HG03060 (cell line): ENCODE measurements at regions not wholly inside any gene's neighbourhood (a gene's known extent, or its start where the extent isn't known, plus 50 kb on each side); places are given as distances from the start of the nearest gene placed in this dataset.

ENCODE experiments used
- ATAC-seq: cut with Tn5 transposase; IDR thresholded peaks from one replicate; pipeline ENCODE4 v1.9.1; 2021; ENCODE audit warnings: low read depth, moderate number of reproducible peaks; ENCODE audit not compliant: unreplicated experiment

DNA sequence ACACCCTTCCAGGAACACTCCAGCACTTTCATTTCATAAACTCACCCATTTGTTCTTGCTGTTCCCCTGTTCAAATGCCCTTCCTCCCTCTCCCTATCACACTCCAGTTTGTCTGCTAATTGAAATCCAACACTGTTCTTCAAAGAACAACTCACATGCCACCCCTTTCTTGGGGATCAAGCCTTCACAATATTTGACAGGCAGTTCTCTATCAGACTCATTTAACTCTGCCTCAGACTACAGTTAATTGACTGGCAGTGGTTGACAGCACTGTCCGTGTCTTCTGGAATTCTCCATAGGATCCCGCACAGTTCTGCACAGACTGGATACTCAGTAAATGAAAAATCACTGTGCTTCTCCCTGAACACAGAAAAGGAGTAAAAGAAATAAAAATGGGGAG is 87.8 kb downstream of the PMP22 start:
- ATAC-seq, result no peak

DNA sequence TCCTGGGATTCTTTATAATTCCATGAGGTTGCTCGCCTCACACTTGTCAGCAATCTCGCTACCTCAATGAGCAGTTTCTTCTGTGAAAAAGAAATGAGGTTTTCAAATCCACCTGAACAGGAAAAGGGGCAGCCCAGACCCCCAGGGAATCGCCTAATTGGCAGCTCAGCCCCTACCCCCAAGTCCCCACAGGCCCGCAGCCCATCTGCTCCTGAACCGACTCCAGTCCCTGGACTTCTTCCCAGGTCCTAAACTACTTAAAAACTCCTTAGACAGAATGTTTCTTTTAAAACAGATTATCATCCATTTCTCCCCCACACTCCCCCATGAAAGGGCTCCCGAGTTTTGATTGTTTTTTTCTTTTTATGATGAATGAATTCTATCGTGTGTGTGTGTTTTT is 89.8 kb downstream of the PMP22 start:
- ATAC-seq, result no peak

- peak; percentile 60 for ATAC-seq
Observed at GRCh38 chr17:15171167-15172047, 93.7 kb downstream of the PMP22 start.

- no peak for ATAC-seq
Observed at GRCh38 chr17:15169676-15170075, 95.5 kb downstream of the PMP22 start.

DNA sequence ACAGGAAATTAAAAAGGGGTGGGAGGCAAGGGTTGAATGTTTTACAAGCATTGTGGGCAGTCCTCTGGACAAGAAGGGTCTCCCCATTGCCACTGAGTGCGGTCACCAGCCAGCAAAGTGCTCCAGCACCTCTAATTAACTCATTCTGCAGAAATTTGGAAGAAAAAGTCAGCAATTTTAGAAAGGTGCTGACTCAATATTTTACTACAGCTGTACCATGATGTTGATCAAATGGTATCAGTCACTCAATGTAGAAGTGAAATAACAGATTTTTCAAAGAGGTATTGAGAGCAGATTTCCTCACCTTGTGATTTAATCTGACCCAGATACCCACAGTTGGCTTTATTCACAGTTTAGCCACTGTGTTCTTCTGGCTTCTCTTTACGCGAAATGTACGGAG is 96.7 kb downstream of the PMP22 start:
- ATAC-seq, result no peak

DNA sequence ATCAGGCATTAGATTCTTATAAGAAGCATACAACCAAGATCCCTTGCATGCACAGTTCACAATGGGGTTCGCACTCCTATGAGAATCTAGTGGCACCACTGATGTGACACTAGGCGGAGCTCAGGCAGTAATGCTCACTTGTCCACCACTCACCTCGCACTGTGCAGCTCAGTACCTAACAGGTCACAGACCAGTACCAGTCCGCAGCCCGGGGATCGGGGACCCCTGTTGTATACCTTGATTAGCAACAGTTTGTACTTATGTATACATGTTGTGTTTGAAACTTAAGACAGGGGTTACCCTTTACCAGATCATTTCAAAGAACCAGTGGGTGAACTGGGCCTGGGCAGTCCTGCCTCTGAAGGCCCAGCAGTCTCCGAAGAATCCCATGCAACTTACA is 103.7 kb downstream of the PMP22 start:
- no peak for ATAC-seq

DNA sequence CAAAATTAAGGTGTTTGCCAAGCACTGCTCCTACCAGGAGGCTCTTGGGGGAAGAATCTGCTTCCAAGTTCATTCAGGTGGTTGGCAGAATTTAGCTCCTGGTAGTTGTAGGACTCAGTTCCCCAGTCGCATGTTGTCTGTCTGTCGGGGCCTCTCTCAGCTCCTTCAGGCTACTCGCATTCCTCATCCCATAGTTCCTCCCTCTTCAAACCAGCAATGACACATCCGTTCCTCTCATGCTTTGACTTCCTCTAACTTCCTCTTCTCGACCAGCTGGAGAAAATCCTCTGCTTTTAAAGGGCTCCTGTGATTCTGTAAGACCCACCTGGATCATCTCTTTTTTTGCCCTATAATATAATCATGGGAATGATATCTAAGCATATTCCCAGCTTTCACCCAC is 108.1 kb downstream of the PMP22 start:
- ATAC-seq, result no peak

GRCh38 chr17:15154618-15155017 is 110.5 kb downstream of the PMP22 start:
- no peak for ATAC-seq

GRCh38 chr17:15145621-15146020 is 119.5 kb downstream of the PMP22 start:
- no peak for ATAC-seq

- ATAC-seq, result no peak
Observed at GRCh38 chr17:15143524-15143923, 121.6 kb downstream of the PMP22 start.

GRCh38 chr17:15134363-15134762 is 130.8 kb downstream of the PMP22 start:
- ATAC-seq, result no peak

DNA sequence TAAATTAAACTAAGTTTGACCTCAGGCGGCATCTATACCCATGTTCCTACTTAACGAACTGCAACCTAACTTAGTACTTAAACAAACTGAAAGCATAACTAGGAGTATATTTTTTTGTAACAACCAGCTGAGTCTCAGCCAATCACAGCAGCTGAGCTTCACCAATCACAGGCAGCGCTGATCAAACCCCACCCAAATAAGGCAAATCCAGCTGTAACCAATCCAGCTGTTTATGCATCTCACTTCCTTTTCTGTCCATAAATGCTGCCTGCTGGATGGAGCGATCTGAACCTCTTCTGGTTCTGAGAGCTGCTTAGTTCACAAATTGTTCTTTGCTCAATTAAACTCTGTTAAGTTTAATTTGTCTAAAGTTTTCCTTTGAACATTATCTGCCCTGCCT is 131.3 kb downstream of the PMP22 start:
- no peak for ATAC-seq

- ATAC-seq, result no peak
Observed at GRCh38 chr17:15133143-15133542, 132.0 kb downstream of the PMP22 start.

DNA sequence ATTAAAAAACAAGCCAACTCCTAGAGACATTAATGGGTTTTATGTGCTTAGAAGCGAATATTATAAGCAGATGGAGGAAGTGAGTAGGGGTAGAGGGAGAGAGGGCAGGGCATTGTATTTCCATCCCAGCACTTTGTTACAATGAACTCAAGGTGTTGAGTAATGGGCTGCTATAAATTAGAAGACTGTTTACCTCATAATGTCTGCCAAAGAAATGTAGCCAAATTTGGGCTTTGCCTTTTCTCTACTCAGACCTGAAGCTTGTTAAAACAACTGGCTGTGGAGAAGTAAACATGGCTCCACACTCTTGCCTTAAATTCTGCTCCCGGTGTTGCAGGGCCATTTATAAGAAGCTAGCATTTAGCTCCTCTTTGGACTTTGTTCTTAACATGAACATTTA is 134.7 kb downstream of the PMP22 start:
- ATAC-seq, result no peak

GRCh38 chr17:15129986-15130385 is 135.1 kb downstream of the PMP22 start:
- ATAC-seq, result no peak

- no peak for ATAC-seq
Observed at GRCh38 chr17:15124746-15125145, 140.4 kb downstream of the PMP22 start.

DNA sequence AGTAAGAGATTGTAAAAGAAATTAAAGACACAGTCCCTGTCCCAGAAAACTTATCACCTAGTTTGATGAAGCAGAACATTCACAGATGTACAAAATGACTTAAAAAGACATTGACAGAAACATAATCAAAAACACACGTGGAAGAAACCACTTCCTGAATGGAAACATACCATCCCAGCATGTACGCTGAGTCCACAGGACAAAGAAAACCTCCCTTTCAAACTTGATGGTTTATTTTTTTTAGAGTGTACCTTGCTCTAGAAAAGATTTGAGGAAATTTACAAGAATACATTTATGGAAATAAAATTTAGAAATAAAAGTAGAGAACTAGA is 140.9 kb downstream of the PMP22 start:
- ATAC-seq, result no peak

DNA sequence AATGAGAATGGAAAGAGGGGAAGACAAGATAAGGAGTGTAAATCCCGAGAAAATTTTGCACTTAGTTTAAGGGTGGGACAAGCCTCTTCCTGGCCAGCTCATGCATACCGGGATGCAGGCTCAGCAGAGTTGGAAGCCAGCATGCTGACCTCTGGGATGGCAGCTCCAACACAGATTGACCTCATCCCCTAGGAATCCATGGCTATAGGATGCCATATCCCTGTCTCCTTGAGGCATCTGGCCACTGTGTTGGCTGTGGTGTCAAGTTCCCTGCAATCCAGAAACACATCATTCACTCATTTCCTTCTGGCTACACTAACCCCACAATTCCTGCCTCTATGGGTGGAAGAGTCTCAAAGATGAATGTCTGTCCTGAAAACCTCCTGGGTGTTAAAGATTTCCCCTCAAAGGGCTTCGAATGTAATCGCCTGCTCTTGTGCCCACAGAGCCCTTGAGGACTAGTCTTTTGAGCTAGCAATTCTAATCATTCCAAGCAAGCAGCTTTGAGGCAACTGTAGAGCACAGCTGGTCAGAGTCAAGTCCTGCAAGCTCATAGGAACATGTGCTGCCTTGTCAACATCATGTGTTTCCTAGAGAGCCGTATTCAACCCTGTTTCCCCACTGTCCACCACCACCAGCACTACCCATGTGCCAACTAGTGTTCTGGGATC is 141.4 kb downstream of the PMP22 start:
- no peak for ATAC-seq

GRCh38 chr17:15122857-15123256 is 142.3 kb downstream of the PMP22 start:
- no peak for ATAC-seq

DNA sequence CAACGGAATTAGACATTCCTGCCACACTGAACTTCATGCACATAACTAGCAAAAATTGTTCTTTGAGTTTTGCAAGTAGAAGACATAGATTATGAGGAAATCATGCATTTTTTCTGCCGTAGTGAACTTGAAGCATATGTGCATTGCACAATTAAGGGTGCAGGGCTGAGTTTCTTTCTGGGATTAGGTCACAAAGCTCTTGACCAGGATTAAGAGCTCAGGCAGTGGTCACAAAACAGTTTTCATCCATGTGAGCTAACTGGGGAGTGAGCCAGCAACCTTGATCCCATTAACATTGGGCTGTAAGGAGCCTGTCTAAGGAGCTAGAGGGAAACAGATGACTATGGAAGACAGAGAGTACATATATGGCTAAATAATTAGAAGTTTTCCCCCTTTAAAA is 143.7 kb downstream of the PMP22 start:
- ATAC-seq, result no peak

GRCh38 chr17:15119968-15120367 is 145.2 kb downstream of the PMP22 start:
- no peak for ATAC-seq

DNA sequence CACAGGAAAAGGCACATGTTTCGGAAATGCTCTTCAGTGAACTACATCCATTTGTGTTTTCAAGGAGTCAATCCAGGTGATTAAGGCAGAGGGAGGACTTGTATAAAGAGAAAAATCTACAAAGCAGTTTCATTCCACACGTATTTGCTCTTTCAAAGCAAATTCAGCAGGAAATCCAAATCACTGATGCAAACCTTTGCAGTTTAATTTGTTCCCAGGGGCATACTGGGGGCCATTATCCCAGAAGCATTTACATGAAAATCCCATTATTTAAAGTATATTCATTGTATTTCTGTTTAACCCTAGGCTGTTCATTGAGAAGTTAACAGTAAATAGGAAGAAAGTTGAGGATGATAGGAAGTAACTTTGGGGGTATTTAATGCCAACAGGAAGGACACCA is 147.9 kb downstream of the PMP22 start:
- no peak for ATAC-seq
